Iris pigment epithelial cell (primary cell): ENCODE measurements at regions not wholly inside any gene's neighbourhood (a gene's known extent, or its start where the extent isn't known, plus 50 kb on each side); places are given as distances from the start of the nearest gene placed in this dataset.

Experiments
- DNase-seq: peaks from one replicate; pipeline ENCODE4 v3.0.0-alpha.2; 2011; ENCODE audit warnings: low read depth

DNA sequence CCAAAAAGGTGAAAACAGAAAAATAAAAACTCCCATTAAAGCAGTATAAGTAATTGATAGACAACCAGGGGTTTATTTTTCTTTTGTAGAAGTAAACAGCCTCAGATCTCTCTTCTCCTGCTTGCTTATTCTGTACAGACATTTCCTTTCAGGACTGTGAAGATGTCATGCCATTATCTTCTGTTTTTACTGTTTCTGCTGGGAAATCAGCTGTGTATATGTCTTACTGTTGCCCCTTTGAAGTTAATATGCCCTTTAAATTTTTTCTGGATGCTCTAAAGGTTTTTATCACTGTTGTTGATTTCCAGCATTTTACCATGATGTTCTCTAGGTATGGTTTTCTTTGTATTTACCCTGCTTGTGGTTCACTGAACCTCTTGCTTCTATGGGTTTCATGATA is 199.5 kb downstream of the NXNL2 start:
- no peak for DNase-seq

DNA sequence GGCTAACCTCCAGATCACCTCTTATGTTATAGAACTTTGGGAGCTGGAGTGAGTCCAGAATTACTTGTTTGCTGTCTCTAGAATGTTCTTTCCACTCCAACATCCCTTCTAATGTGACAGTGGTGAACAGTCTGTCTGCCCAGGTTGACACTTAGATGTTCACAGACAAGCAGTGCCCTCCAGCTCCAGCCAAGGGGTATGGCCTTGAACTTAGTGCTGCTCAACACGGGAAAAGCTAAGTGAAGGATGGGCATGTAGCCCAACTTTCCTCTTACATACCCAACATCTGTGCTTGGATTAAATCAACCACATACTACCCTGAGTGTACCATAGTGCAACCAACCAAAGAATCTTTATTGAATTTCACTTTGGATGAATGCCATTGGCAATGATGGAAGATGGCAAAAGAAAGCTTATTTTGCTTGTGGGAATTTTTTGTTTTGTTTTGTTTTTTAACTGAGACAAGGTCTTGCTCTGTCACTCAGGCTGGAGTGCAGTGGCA is 201.2 kb downstream of the NXNL2 start:
- DNase-seq: no peak

DNA sequence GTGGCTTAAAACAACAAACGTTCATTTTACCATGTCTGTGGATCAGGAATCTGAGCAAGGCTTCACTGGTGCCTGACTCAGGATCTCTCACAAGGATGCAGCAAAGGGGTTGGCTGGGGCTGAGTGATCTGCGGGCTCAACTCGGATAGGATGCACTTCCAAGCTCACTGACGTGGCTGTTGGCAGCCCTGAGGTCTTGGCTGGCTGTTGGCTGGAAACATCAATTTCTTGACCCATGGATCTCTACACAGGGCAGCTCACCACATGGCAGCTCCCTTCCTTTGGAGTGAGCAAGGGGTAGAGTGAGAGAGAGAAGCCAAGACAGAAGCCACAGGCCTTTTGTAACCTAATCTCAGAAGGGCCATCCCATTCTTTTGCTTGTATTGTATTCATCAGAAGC is 202.1 kb downstream of the NXNL2 start:
- no peak for DNase-seq

DNA sequence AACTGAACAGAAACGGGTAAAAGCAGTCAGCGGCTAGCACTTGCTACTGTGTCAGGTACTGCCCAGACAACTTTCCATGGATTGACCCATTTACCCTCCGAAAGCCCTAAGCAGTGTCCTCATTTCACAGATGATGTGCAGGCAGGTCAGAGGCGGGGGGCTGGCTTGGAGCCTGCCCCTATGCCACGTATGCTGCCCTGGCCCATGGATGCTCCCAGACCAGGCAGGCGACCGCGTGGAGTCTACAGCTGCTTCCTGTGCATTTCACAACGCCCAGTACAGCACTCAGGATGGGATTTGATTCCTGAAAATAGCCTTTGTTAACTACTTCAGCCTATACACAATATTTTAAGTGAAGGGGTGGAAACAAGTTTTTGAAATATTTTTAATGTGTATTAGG is 202.9 kb downstream of the NXNL2 start:
- peak; percentile 81 for DNase-seq

DNA sequence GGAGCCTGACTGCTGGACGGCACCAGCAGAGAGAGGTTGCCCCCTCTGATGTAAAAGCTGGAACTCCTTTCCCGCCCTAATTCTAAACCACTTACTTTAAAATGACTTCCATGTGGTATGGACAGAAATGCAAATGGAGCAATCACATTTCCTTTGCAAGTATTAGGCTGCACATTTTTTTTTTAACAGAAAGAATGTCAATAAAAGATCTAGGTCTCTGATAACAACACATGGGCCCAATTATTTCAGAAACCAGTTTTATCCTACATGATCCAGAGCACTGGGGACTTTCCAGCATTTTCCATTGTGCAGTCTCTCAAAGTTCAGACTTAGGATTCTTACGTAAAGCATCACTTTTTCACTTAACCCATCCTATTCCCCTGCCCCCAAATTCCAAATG is 203.7 kb downstream of the NXNL2 start:
- DNase-seq: peak; percentile 92

DNA sequence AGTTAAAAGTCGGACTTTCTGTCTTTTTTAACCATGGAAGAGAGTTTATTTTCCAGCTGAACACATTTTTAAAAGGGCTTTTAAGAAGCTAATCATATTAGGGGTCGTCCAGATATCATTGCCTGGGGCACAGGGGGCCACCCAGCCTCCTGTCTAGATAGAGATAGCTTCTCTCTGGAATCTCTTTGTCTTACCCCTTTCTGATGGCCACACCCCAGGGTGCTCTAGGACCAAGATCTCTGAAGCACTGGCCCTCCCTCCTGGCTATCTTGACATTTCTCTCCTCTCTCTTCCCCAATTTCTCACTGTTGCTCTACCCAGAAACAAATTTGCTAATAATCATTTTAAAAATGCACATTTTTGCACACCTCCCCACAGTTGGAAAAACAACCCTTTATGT is 204.4 kb downstream of the NXNL2 start:
- no peak for DNase-seq

DNA sequence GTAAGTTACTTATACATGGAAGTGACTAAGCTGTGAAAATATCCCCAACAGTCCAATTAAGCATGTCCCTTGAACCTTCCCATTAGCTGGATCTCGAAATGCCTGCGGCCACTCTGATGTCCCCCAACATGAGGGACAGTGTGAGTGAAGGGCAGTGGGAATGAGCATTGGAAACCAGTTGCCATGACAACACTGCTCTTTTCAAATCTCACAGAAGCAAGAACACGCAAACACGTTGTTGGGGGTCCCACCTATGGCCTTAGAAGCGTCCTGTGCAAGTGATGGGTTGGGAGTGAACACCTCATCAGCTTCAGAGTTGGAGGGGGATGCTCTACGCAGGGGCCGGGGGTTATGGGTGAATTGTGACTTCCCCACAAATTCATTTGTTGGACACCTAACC is 205.9 kb downstream of the NXNL2 start:
- no peak for DNase-seq

DNA sequence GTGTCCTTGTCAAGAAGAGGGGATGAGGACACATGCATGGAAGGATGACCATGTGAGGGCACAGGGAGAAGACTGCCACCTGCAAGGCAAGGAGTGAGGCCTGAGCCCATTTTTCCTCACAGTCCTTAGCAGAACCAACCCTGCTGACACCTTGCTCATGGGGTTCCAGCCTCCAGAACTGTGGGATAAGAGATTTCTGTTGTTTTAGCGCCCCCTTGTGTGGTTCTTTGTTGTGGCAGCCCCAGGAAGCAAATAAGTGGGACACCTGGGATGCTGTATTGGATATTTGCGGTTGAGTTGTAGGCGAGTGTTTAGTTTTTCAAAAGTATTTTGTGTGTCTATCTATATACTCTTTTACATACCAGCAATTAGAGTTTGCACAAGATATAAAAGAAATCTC is 206.4 kb downstream of the NXNL2 start:
- no peak for DNase-seq

DNA sequence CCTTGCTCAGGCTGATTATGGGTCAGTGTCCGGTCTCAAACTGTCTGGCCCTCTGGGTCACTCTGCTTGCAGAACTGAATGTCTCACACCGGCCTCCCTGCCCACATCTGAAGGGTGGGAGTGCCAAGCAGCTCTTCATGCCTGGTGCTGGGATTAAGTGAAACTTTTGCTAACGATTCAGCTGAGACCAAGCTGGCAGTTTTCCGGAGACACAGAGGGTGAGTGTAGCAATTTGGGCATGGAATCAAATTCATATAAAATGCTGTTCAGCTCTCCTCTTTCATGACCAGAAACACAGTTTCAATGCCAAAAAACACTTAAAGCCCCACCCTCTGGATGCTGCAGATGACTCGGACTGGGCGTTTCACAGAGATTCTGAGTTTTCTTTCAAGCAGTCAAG is 207.5 kb downstream of the NXNL2 start:
- DNase-seq: peak; percentile 76

DNA sequence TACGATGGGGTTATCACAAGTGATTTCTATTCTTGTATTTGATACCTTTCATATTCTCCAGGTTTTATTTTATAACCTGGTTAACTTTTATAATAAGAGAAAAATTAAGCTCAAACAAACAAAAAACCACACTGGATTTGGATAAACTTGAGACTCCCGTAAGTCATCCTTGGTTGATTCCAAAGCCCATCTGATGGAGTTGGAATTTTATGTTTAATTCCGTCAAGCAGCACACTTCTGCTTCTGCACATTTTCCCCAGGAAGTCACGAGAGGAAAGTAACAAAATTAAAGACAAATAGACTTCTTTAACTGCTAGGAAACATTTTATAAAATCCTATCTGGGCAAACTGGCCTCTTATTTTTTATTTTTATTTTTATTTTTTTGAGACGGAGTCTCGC is 207.9 kb downstream of the NXNL2 start:
- DNase-seq: no peak

DNA sequence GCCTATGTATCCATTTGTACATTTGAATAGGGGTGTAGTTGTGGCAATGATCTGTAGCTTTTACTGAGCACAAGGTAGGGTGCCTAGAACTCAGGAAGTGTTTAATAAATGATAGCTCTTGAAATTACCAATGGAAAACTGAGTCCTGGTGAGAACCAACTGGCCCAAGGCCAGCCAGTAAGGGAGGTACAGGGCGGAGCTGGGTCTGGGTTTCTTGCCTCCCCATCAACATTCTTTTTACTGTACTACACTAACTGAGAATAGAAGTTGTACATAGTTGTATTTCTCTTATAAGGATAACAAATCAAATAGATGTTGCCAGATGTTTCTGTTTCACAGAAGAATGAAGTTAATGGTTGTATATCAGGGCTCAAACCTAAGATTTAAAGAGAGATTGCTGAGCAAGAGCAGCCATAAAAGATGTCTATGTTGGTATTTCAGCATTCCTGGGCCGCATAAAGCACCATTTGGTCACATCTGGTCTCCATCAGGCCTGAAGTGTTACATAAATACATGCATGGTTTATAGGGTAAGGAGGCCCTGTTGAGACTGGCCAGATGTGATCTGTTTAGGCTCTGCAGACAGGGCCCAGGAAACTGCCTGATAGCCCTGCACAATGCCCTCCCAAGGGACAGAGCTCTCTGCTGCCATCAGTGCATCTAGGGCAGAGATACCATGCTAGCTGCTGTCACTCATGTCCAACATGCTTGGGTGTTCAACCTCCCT is 210.5 kb downstream of the NXNL2 start:
- peak; percentile 56 for DNase-seq

DNA sequence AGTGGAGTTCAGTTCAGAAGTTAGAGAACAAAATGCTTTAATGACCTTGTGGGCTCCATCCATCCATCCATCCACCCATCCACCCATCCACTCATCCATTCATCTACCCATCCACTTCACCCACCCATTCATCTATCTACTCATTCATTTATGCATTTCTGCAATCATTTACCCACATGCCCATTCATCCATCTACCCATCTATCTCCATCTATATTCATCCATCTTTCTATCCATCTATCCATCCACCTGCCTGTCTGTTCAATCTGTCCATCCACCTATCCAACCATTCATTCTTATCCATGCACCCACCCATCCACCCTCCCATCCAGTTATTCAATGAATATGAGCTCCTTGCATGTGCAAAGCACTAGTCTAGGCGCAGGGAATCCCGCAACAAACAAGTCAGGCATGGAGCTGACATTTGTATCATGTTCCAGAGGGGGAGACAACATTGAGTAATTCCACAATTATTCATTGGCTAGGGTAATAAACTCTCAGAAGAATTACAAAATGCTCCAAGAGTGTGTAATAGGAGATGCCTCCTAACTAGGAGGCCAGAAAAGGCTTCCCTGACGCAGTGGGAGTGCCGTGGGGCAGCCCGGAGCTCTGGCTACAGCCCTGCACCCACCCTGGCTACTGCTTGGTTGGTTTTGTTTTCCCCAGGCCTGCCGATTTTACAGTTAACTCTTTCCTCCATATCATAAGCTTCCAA is 211.2 kb downstream of the NXNL2 start:
- peak; percentile 97 for DNase-seq

DNA sequence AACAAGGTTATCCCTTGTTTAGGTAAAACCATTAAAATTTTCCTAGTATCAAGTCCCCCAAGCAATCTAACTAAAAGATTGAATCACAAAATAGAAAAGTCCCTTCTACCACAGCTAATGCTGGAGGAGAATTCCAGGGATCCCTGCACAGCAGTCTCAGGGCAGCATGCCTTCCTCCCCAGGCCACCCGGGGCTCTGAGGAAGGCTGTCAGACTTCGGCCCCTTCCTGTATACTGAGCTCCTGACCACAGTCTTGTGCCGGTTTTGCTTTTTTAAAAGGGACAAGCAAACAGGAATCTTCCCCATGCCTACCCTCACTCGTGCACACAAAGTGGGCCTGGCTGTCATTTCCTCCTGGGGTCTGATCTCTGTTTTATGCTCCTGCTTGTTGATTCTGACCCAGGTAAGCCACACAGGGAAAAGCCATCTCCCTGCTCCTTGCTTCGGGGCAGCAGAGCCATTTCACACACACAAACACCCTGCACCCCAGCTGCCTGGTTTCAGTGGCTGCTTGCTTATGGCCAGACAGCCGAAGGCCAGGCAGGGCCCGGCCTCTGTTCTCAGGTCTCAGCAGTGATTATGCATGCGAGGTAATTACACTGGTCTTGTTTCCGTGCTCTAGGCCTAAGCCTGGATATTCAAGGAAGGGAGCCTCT is 211.9 kb downstream of the NXNL2 start:
- DNase-seq: peak; percentile 61

DNA sequence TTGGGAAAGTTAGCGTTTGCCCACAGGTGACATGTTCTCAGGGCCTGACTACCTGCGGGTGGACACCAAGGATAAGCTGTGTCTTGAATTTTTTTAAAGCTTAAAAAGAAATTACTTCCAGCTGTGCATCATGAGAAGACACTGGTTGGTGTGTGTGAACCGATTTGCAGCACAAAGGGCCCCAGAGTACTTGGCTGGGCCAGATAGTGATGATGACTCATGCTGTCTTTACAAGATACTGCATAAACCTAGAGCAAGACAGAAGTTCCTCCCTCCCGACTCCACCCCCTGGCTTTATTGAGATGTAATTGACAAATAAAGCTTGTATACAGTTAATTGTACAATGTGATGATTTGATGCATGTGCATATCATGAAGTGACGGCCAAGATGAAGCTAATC is 212.8 kb downstream of the NXNL2 start:
- DNase-seq: peak; percentile 99

DNA sequence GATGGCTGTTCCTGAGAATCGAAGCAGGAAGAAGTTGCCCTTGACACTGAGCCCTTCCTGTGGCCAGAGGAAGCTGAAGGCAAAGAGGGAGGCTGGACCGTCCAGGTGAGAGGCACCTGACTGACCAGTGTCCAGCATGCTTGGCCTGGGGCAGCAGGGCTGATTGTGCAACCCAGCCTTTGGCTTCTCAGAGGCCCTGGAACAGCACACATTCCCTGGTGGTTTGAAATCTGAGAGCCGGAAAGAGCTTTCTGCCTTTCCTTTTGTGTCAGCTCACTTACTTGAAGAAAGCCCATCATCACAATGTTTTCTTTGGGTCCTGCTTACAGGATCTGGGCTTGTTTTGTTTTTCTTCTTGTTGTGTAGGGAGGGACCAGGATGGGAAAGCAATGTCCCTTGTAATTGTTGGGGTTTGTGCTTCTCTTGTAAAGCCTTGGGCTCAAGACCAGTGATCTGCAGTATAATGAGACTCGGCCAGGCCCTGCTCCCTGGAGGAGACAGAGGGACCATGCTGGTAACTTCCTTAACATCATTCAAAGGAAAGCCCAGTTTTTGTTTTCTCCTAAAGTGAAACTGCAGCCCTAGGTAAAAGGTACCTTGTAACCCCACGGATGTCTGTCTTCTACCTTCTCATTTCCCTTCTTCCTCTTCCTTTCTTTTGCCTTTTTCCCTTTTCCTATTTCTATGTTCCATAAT is 213.7 kb downstream of the NXNL2 start:
- peak; percentile 95 for DNase-seq

DNA sequence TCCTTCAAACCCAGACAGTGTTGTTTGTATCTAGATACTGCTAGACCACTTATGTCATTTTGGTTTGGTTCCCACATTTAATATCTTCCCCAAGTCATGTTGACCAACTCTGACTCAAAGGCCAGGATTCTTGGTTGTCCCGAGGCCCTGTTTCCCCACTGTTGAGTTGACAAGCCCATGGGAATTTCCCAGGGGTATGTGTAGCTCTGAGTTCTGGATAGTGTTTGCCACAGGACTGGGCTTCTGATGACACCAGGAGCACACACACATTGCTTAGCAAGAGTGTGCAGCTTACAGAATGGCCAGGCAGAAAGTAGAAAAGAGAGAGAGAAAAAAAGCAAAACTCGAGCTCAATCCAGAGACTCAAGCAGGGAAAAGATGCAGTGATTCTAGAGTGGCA is 214.4 kb downstream of the NXNL2 start:
- DNase-seq: peak; percentile 90

DNA sequence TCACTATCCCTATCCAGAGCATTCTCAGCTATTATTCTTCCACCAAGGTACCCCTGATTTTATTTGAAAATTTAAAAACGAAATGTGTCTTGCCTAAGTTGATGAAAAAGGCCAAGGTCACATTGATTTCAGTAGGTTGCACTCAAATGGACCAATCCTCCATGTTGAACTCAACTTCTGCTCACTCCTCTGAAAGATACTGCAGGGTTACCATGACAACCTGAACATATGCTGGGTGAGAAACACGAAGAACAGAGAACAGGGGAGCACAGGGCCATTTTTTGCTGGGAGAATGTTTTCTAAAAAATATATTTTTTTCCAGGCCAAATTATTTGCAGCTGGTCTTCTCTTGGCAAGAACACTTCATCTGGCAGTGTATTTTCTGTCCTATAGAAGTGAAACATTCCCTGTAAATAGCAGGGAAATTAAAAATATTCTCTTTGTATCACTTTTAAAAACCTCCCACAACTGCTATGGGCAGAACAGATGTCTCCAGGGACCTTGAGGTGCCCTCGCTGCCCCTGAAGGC is 215.9 kb downstream of the NXNL2 start:
- DNase-seq: no peak

DNA sequence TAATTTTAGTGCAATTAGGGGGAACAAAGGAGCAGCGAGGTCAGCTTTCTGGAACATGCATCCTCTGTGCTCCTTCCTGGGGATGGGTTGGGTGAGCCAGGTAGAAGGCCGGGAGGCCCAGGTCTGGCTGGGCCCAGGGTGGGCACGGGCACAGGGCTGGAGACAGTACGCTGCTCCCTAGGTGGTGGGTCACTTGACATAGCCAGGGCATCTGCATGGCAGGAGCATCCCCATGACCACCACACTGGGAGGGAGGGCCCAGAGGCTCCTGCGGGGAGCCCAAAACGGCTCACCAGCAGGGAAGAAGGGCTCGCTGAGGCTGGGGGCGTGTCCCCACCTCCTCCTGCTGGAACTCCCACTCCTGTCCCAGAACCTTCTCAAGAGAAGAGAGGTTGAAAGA is 216.8 kb downstream of the NXNL2 start:
- DNase-seq: no peak

DNA sequence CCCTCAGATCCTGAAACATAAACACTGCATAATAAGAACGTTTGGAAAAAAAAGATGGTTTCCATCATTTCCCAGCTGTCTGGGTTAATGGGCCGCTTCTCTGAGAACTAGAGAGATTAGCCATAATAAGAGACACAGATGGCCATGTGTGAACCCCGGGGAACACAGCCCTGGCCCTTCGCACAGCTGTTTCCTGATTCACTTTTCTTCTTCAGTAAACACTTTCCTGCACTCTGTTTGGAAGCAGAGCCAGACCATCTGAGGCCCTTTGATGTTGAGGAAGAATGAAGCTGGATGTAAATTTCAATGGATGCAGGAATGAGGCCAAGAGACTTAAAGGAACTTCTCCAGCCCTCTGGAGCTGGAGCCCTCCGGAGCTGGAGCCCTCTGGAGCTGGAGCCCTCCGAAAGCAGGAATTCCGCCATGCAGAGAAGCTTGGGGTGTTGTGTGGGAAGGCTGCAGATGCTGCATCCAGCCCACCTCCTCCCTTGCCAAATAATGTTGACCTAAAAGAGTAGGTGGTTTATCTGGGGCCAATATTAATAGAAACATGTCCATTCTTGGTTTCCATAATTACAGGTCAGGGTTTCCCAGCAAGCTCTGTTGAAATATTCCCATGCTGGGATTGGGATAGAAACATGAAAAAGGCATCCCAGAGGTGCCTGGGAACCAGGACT is 218.9 kb downstream of the NXNL2 start:
- no peak for DNase-seq

DNA sequence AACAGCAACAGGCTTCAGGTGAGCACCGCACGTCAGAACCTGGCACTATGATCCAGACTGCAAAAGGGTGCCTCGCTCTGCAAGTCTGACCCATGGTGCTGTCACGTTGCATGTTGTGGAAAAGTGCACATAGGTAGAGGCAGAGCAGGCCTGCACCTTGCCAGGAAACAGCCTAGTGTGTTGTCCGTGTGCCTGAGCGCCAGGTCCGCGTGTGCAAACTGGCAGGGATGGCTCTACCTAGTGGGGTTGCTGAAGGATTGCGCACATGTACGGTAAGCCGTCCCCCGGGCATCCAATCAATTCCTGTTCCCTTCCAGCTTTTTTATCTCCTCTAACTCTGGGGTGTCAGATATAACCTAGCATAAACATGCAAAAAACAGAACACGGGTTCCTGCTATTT is 219.5 kb downstream of the NXNL2 start:
- DNase-seq: no peak

DNA sequence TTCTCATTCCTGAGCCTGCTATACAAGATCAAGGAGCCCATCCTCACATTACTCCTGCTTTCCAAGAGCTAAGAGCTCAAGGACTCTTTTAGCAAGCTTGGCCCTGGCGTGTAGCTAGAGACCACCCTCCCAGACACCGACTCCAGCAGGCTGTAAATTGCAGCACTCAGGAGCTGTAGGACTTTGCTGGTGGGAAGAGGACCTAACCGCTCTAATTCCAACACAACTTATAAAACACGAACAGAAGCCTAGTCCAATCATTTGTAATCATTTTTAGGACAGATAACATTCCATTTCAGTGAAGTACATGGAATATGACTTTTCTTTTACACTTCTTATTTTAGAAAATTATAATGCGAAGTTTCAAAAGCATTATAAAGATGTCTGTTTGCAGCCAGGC is 219.9 kb downstream of the NXNL2 start:
- no peak for DNase-seq
